ENCODE measurements at regions not wholly inside any gene's neighbourhood (a gene's known extent, or its start where the extent isn't known, plus 50 kb on each side); places are given as distances from the start of the nearest gene placed in this dataset.

GRCh38 chr12:77247542-77247941 is 182.2 kb upstream of the E2F7 start:
- 61% methylated on average over 3 of the region's 3 CpGs for WGBS (ENCODE audit: low lambda C conversion rate)
- Histone ChIP-seq H3K9me3 (no peaks in the 10 kb centered on the region), H3K79me2 (ENCODE audit: insufficient read depth) (no peaks in the 10 kb centered on the region), H3K36me3 (replicated peaks in 1 of 2; ENCODE audit: control insufficient read depth in 1 of 2, insufficient read depth in 2 of 2, low read length in 1 of 2) (no peaks in the 10 kb centered on the region), H3K4me1 (ENCODE audit: control insufficient read depth in 1 of 2, insufficient read depth in 2 of 2, low read depth in 1 of 2, low read length in 1 of 2) (no peaks in the 10 kb centered on the region), H3K4me2 (no peak overlapping the region), H3K4me3 (ENCODE audit: low read depth in 2 of 2, low read length in 1 of 2) (no peak overlapping the region), H3K9me2 (no peaks in the 10 kb centered on the region), H2AFZ (ENCODE audit: low read depth) (no peak overlapping the region), H3K9ac (no peak overlapping the region), H3K27me3 (ENCODE audit: insufficient read depth) (no peaks in the 10 kb centered on the region), H4K20me1 (ENCODE audit: insufficient read depth) (no peaks in the 10 kb centered on the region), H3K27ac (ENCODE audit: low read depth in 2 of 2, low read length in 1 of 2) (no peak overlapping the region), H3F3A (replicated peaks; ENCODE audit: insufficient read depth) (no peaks in the 10 kb centered on the region)
- no peak for DNase-seq
- ChIA-PET POLR2A (no interaction called here), CTCF (no interaction called here)
- TF ChIP-seq FOXJ3 (CRISPR knock-in tag; IDR thresholded peaks at IDR 0.05), result no peak
- TF ChIP-seq USF2 (IDR thresholded peaks at IDR 0.05; ENCODE audit: borderline replicate concordance, low read depth, low read length), result no peak
- TF ChIP-seq NRF1 (IDR thresholded peaks at IDR 0.05; ENCODE audit: low read depth, low read length), result no peak
- no peak for TF ChIP-seq CTCF (IDR thresholded peaks at IDR 0.05)
- no peak for TF ChIP-seq RAD21 (IDR thresholded peaks at IDR 0.05; ENCODE audit: low read length)
- no peak for TF ChIP-seq MXI1 (IDR thresholded peaks at IDR 0.05; ENCODE audit: low read depth, low read length)
- TF ChIP-seq TEAD4 (IDR thresholded peaks at IDR 0.05; ENCODE audit: borderline replicate concordance, insufficient read depth), result no peak
- no peak for TF ChIP-seq EZH2phosphoT487 (IDR thresholded peaks at IDR 0.05; ENCODE audit: borderline replicate concordance, low read depth)
- TF ChIP-seq MAX (IDR thresholded peaks at IDR 0.05; ENCODE audit: low read depth), result no peak

GRCh38 chr12:77243345-77243744 is 178.0 kb upstream of the E2F7 start:
- no peak overlapping the region for H3K4me2 ChIP-seq
- no peaks in the 10 kb centered on the region for H3K4me1 ChIP-seq (ENCODE audit: control insufficient read depth in 1 of 2, insufficient read depth in 2 of 2, low read depth in 1 of 2, low read length in 1 of 2)
- TF ChIP-seq NRF1 (IDR thresholded peaks at IDR 0.05; ENCODE audit: low read depth, low read length) (no peak), IRF3 (IDR thresholded peaks at IDR 0.05; ENCODE audit: low read depth, low read length) (no peak), TEAD4 (IDR thresholded peaks at IDR 0.05; ENCODE audit: borderline replicate concordance, insufficient read depth) (no peak), CHD2 (IDR thresholded peaks at IDR 0.05; ENCODE audit: low read length, partially characterized antibody) (no peak), ELF1 (IDR thresholded peaks at IDR 0.05) (no peak), PBX3 (IDR thresholded peaks at IDR 0.05) (no peak), MAX (IDR thresholded peaks at IDR 0.05; ENCODE audit: low read depth) (no peak)
- no peaks in the 10 kb centered on the region for H4K20me1 ChIP-seq (ENCODE audit: insufficient read depth)
- POLR2A ChIA-PET, result no interaction called here
- no peak overlapping the region for H2AFZ ChIP-seq (ENCODE audit: low read depth)
- no peak overlapping the region for H3K27ac ChIP-seq (ENCODE audit: low read depth in 2 of 2, low read length in 1 of 2)
- 66% methylated on average over 4 of the region's 4 CpGs for WGBS (ENCODE audit: low lambda C conversion rate)
- H3K9me3 ChIP-seq, result no peaks in the 10 kb centered on the region
- no peaks in the 10 kb centered on the region for H3K36me3 ChIP-seq (replicated peaks in 1 of 2; ENCODE audit: control insufficient read depth in 1 of 2, insufficient read depth in 2 of 2, low read length in 1 of 2)
- no peaks in the 10 kb centered on the region for H3K79me2 ChIP-seq (ENCODE audit: insufficient read depth)
- no peak overlapping the region for H3K9ac ChIP-seq
- DNase-seq, result no peak
- no peak overlapping the region for H3K4me3 ChIP-seq (ENCODE audit: low read depth in 2 of 2, low read length in 1 of 2)
- CTCF ChIA-PET, result no interaction called here
- H3K27me3 ChIP-seq (ENCODE audit: insufficient read depth), result no peaks in the 10 kb centered on the region
- no peaks in the 10 kb centered on the region for H3K9me2 ChIP-seq
- H3F3A ChIP-seq (replicated peaks; ENCODE audit: insufficient read depth), result no peaks in the 10 kb centered on the region
